ENCODE measurements at regions not wholly inside any gene's neighbourhood (a gene's known extent, or its start where the extent isn't known, plus 50 kb on each side); places are given as distances from the start of the nearest gene placed in this dataset.

DNA sequence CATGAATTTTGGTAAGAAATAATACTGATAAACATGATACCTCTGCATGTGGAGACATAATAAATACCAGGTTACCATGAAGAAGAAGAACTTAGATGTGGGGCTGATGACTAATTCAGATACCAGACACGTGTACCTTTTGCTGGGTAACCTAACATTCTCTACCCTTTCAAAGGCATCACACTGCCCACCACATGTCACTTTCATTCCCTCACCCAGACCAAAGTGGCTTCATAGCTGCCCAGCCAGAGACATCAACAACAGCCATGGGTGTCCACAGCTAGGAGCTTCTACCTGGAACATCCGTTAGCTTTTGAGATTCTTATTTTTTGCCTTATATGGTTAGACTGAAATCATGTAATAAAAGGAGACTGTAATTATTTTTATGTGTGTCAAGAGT is 396.8 kb downstream of the MED10 start:
- DNase-seq = no peak

DNA sequence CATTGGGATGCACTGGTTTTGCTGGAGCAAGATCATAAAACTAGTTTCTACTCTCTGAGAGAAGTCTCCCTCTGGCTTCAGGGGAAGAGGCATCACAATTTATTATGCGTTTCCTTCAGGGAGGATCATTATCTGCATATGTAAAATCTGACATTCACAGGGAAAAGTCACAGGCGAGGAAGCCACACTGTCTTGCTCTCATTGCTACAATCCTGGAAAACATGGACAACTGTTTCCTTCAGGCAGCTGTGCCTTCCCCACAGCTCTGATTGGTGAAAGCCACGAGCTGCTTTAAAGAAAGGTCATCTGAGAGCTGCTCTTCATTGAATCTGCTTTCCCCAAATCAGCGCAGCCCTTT is 397.8 kb downstream of the MED10 start:
- no peak for DNase-seq

DNA sequence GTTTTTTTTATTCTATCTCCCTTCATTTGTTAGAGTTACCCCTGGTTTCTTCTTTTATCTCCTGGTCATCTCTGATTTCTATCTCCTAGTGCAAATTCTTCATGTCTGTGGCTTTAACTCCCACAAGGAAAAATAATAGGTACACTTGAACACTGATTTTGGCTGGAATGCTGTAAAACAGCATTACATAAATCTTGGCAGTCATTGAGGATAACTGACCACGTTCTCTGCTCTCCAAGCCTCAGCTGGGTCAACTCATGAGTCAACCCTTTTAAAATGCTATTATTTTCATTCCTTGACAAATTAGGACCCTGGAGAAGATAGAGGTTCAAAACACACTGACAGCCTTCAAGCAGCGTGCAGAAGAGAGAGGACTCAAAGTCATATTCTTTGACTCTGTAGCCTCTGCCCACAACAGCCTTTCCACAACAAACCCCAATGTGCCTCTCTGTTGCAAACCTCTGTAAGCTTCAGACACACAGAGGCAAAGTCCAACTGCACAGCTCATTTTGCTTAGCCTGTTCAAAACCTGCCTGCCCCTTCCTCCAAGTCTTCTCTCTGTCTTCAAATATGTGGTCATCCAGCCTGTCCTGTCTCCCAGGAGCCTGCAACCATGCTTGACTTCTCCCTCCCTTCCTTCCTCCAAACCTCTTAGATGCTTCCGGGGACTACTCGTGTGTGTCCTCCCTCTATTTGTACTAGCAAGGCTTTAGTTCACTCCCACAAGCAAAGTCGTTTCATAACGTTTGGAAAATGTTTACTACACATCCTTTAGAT is 398.4 kb downstream of the MED10 start:
- DNase-seq = no peak

DNA sequence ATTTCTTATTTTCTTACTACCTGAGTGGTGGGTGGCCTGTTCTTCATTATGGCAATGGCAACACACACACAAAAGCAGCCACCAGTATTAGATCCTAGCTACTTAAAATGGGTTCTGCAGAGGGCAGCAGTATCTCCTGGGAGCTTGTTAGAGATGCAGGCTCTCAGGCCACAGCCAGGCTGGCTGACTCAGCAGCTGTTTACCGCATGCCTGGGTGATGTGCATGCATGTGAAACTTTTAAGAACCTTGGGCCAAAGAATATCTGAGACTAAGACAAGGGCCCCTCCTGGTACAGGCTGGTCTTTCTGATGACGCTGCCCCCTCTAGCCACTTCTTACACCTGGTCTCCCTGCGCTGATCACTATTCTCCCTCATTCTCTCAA is 399.0 kb downstream of the MED10 start:
- DNase-seq = no peak

DNA sequence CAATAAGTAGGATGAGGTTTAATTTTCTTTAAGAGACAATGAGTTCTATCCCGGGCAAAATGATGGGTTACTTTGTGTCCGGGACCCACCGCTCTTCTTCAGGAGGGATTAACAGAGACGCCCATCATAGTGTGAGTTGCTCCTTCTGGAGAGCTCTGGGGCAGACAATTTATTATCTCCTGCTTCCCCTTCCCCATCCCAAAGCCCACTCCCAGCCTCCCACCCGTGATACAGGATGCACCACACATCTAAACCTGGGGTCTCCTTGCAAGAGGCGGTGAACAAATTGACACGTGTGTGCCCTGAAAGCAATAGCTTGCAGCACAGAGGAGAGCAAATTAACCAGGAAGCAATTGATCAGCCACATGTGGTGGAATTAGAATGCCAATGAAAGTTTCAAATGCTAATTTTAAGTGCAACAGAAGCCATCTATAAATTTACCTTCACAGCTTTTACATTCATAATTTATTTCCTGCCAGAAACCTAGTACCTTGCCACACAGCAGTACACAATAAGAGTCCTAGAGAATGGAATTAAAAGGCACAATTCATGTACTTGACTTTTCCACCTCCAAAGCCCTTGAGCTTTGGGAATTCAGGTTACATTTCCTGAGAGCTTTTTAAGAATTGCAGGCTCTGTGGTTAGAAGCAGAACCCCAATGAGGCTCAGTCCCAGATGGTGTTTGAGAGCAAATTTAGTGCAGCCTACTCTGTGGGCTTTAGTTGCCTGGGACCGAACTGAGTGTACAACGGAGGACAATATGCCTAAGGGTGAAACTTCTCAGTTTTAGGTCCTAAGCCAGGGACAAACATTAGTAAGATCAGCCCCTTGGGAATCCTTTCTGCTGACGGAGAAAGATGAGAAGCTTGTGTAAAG is 399.6 kb downstream of the MED10 start:
- DNase-seq = no peak

DNA sequence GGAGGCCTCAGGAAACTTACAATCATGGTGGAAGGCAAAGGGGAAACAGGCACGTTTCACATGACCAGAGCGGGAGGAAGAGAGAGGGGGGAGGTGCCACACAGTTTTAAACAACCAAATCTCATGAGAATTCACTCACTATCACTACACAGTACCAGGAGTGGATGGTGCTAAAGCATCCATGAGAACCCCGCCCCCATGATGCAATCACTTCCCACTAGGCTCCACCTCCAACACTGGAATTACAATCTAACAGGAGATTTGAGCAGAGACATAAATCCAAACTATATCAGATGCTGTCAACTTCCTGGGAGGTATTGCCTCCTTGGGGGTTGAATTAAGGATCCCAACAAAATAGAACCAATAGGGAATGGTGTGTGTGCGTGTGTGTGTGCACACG is 407.1 kb downstream of the MED10 start:
- no peak for DNase-seq

DNA sequence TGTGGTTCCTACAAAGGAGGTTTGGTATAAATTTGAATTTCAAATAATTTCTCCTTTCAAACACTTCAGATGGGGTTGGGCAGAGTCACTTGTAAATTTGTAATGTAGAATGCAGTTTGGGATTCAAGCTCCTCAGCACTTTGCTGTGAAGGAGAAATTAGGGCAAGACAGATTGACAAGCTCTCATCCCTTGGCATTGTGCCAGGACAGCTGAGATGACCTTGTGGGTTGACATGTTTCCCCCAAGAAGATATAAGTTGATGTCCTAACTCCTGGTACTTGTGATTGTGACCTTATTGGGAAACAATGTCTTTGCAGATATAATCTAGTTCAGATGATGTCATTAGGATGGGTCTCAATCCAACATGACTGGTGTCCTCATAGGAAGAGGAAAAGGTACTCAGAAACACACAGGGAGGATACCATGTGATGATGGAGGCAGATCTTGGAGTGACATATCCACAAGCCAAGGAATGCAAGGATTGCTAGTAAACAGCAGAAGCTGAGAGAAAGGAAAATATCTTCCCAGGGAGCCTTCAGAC is 408.3 kb downstream of the MED10 start:
- no peak for DNase-seq

DNA sequence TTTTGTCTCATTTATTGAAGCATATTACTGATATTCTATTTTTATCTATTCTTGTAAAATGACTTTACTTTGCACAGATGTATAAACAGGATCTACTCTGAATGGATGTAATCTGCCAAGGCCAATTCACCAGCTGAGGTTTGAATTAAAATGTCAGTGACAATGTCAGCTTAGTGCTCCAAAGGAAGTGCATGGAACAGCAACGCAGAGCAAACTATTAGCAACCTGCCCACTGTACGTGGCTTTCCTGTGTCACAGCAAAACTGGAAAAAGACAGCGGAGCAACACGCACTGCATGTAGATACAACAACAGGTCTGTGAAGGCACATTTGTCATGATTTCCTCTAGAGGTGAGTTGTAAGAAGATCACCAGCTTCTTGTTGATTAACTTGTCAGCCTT is 409.4 kb downstream of the MED10 start:
- no peak for DNase-seq

DNA sequence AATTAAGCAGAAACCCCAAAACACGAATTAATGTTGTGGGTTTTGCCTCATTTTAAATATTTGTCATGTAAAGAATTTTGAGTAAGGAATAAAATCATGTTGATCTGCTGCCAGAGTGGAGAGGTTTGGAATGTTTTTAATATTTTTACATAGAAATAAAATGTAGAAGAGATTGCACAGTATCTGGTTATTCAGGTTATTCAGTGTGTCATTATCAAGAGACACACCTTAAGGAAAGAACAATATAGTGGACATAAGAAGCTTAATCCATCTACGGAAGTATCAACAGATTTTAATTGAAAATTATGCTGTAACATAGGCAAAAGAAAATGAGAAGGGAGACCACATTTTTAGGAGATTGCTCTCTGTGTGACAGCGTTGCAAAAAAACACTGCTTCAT is 410.4 kb downstream of the MED10 start:
- DNase-seq = no peak

DNA sequence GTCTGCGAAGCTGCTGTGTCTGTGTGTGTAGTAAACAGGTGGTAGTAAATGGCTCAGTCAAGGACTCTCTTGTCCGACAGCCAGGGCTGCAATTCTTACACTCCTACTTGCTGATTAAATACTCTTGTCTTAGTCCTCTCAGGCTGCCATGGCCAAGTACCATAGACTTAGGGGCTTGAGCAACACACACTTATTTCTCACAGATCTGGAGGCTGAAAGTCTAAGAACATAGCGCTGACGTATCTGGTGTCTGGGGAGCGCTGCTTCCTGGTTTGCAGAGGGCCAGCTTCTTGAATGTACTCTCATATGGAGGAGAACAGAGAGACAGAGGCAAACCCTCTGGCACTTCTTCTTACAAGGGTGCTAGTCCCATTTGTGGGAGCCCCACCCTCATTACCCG is 411.0 kb downstream of the MED10 start:
- no peak for DNase-seq

DNA sequence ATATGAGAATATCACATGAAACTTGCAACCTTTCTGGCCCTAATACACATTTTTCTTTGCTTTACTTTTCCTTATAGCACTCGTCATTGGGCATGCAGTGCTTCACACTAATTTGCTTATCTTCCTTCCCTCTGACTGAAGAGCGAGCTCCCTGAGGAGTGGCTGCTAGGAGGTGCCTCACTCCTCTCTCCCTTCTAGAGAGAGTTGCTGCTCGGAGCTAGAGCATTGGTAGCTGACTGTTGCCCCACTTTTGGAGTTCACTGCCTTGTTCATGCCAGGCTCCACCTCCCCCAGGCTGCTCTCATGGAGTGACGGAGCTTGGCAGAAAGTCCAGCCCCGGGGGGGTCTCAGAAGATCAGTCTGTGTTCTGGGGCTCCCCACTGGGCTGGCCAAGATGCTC is 413.2 kb downstream of the MED10 start:
- DNase-seq = no peak

DNA sequence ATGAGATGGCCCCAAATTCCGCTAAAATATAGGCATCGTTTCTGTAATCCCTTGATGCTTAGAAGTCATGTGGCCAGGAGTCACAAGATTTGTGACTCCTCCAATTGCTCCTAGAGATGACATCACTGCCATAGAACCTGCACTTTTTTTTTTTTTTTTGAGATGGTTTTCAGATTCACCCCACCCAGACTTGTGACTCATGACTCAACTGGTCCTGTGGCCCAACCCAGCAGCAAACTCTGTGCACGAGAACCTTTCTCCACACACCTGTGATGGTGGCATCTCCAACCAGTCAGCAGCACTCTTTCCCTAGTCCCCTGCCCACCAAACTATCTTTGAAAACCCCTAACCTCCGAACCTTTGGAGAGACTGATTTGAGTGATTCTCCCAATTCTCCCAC is 414.0 kb downstream of the MED10 start:
- DNase-seq = no peak

DNA sequence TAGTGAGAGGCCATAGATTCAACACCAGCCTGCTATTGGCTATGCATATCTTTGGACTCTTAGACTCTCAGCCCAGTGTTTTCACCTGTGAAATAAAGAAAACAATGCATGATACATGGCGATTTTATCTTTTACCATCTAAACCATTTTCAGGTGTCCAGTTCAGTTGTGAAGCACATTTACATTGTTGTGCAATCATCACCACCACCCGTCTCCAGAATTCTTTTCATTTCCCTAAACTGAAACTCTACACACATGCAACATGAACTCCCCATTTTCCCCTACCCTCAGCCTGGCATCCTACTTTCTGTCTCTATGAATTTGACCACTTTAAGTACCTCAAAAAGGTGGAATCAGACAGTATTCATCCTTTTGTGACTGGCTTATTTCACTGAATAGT is 420.6 kb downstream of the MED10 start:
- DNase-seq = no peak

DNA sequence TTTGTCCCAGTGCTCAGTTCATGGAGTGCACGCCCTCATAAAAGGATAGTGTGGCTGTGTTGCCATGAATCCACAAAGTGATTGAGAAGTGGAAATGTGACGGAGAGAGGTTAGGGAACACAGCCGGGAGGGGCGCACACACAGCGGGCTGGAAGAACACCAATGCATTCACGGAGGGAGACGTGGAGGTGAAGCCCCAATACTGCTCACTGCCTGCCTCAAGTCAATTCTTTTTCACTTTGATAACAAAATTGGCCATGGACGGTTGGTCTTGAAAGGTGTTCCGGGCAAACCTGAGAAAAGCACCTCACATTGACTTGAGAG is 424.1 kb downstream of the MED10 start:
- DNase-seq = no peak

DNA sequence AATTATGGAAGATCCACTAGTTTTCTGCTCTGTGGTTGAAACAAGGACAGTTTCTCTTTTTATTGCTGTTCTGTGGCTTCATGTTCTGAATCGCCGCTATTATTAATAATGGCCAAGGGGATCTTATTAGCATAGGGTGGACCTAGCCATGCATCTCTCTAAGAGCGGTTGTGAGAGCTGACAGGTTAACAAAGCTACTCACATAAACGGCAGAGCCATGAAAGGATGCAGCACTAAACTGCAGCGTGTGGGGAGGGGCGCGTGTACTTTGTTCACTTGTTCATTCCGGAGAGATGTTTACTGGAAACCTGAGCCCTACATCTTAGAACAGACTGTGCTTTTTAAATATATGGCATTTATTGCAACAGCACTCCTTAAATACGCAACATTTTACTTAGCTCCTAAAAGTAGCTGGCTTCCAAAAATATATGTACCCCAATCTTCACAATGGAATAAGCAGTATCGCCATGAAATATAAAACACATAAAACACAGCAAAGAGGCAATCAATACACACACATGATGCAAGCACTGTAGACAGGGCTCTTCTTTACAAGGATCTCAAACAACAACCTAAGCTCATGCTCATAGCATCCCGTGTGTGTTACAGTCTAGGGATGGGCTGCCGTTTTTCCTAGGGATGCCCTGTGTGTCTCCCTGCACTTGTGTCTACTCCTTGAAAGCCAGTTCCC is 424.6 kb downstream of the MED10 start:
- no peak for DNase-seq

DNA sequence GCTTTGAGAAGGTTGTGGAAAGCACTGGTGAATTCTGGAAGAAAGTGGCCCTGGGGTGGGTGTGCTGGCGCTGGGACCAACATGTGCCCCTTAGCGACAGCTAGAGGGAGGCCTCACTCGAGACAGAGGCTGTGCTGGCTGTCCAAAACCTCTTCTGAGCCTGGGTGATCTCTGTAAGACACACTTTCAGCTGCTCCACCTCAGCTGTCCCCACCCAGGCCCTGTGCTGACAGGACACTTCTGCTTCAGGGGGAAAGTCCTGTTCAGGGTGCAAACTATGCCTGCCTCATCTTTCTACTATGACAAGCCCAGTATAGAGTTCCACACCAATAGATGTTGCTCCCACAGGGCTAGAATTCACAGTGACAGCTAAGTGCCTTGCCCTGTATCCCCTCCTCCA is 426.4 kb downstream of the MED10 start:
- no peak for DNase-seq

DNA sequence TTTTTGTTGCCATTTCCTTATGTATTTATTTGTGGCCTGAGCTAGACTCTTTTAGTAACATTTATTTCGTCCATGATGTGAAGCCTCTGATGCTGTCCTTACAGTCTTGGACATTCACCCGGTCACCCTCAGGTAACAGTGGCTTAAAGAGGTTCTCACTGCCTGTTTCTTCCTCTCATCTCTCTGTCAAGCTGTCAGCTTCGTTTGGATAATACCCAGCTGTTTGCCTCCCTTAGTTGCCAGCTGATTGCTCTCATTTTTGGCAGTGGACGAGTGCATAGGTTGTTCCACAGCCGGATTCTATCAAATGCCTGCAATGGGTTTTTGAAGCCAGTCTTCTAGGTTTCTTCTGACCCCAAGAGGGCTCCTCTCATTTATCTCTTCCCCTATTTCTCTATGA is 427.7 kb downstream of the MED10 start:
- no peak for DNase-seq

DNA sequence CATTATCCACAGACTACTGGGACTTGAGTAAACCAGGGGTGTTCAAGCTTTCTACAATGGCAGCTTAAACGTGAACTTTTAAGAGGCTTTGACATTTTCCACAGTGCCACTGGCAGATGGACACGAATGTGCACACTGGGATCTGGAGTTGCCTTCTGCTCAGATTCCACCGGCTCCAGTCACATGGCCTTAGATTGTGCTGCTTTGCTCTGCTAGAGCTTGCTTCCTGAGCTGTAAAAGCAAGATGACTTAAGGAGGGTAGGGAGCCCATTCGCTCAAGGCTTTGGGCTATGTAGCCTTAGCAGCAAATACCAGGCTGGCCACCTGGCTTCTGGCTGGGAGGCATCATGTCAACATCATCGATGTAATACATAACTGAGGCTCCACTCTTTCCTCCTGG is 436.9 kb downstream of the MED10 start:
- DNase-seq = no peak

DNA sequence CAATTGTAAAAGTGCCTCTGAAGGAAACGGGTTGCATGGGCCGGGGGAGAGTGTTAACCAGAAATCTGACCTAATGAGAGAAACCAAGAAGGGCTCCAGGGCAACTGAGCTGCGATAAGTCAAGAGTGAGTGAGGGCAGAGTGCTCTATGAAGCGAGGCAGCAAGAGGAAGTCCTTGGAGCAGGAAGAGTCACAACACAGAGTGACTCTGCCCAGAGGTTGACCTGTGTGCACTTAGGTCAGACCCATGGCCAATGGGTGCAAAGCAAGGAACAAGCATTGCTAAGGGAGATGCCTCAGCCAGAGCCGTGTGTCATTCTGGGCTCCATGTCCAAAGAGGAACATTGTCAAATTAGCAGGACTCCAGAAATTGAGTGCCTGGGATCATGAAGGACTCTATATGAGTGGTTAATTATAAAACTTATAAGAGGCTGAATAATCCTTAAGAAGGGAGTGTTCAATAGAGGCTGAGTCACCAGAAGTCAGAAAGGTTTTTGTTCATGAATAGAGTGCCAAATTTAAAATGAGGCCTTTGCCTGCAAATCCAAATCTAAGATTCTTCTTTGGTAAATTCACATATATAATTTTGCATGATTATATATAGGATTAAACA is 438.5 kb downstream of the MED10 start:
- no peak for DNase-seq

DNA sequence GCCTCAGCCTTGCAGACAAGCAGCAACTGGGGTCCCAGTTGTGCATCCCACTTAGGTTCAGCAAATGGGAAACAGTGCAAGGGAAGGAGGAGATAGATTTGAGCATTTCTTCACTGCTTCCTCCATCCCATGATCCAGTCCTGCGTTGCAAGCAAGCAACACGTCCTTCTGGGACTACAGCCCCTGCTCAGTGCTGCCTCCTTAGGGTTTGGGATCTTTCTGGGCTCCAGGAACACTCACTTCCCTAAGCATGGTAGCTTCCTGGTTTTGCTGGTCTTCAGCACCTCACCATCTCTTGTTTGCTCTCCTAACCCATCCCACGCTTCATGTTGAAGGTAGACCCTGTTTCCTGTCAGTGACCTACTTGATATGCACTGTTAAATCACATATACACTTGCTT is 444.7 kb downstream of the MED10 start:
- DNase-seq = no peak

DNA sequence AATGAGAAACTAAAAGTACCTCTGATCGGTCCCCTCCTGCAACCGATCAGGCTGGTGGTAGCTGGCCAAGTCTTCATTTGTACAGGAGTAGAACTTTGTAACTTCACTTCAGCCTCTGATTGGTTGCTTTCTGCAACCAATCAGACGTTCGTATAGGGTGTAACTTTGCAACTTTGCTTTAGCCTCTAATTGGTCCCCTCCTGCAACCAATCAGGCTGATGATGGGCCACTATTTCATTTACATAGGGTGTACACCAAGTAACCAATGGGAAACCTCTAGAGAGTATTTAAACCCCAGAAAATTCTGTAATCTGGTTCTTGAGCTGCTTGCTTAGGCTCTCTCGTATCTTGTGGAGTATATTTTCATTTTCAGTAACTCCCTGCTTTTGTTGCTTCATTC is 445.5 kb downstream of the MED10 start:
- no peak for DNase-seq

DNA sequence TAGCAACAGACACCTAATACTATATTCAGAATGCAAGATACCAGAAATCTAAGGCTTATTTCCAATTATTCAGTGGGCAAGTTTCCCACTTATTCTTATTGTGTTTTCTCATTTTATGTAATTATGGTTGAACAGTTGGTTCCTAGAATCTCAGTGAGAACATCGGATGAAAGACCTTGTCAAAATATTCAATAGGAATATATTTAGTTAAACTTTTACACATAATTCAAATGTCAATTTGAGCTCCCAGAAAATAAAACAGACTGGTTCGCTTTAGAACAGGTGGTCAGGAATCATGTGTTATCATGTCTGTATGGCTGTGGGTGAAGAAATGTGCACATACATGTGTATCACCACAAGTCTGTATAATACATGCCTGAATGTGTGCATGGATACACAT is 447.8 kb downstream of the MED10 start:
- DNase-seq = no peak

DNA sequence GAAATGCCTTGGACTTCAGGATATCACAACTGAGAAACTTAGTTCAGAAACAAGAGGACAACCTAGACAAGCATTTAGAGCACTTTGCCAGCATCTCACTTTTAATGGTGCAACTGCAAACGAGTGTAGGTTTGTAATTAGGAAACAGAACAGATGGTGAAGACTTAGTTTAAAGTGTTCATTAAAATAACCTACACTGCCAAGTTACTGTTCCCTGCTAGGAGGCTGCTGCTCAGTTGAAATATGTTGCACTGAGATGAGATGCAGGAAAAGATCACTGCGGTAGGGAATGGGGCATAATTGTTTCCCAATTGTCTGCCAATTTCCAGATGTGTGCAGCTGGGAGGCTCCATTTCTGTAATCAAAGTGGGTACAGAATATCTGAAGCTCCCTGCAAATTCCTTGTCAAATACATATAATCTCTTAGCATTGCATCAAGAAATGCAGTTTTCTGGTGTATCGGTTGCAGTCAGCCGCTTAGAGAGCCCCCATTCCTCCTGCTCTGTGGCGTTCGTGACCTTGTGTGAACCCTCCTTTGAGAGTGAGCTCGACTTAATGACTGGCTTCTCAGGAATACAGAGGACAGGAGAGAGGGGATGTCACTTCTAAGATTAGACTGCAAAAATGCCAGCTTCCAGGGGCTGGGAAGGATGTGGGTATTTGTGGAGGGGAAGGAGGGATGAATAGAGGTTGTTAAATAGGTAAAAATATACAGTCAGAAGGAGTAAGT is 448.9 kb downstream of the MED10 start:
- DNase-seq = no peak

Measured in MV-4-11 (cell line).